ENCODE measurements at regions not wholly inside any gene's neighbourhood (a gene's known extent, or its start where the extent isn't known, plus 50 kb on each side); places are given as distances from the start of the nearest gene placed in this dataset.

DNA sequence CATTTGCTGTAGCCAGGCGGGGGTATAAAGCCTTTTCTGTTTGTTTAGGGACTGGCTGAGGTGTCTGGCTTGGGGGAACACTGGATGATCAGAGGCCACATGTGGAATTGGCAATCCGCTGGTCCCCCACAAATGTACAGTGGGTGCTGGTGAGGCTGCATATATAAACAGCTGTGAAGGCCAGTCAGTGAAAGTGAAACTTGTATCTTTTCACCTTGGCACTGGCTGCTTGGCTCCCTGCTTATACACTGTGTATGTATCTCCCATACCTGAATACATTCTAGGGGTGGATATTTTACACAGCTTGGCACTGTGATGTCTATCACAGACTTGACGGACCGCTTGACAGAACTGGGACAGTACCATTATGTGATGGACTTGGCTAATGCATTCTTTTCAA lies 246.8 kb upstream of the AVPR1A start:
- DNase-seq (ENCODE audit: low read depth), result no peak
- TF ChIP-seq CTCF (IDR thresholded peaks at IDR 0.05; ENCODE audit: control insufficient read depth, extremely low read depth, insufficient read depth), result no peak
- no peak overlapping the region for H3K4me3 ChIP-seq (ENCODE audit: low read depth, low read length)

- no peak for DNase-seq (ENCODE audit: low read depth)
- TF ChIP-seq CTCF (IDR thresholded peaks at IDR 0.05; ENCODE audit: control insufficient read depth, extremely low read depth, insufficient read depth), result no peak
- H3K4me3 ChIP-seq (ENCODE audit: low read depth, low read length), result no peak overlapping the region
These were observed 245.1 kb upstream of the AVPR1A start for GRCh38 chr12:63396135-63396534.

DNA sequence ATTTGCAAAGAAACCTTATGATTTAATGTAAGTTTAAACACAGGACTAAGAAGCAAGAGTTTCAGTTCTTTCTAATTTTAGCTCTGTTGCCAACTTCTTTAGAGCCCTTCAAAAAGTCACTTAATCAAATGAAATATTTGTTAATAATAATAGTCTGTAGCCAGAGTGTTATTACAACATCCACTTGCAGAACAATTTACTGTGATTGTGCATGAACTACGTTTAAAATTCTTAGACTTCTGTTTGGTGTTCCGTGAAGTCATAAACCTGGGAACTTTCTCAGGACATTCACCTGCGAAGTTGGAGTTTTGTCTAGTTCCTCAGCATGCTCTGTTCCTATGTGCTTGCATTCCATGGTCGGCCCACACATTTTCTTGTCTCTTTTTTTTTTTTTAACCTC lies 244.0 kb upstream of the AVPR1A start:
- H3K4me3 ChIP-seq (ENCODE audit: low read depth, low read length), result no peak overlapping the region
- no peak for DNase-seq (ENCODE audit: low read depth)
- TF ChIP-seq CTCF (IDR thresholded peaks at IDR 0.05; ENCODE audit: control insufficient read depth, extremely low read depth, insufficient read depth), result no peak

- DNase-seq (ENCODE audit: low read depth), result no peak
- no peak for TF ChIP-seq CTCF (IDR thresholded peaks at IDR 0.05; ENCODE audit: control insufficient read depth, extremely low read depth, insufficient read depth)
- H3K4me3 ChIP-seq (ENCODE audit: low read depth, low read length), result no peak overlapping the region
These were observed 243.3 kb upstream of the AVPR1A start for GRCh38 chr12:63394349-63394748.

DNA sequence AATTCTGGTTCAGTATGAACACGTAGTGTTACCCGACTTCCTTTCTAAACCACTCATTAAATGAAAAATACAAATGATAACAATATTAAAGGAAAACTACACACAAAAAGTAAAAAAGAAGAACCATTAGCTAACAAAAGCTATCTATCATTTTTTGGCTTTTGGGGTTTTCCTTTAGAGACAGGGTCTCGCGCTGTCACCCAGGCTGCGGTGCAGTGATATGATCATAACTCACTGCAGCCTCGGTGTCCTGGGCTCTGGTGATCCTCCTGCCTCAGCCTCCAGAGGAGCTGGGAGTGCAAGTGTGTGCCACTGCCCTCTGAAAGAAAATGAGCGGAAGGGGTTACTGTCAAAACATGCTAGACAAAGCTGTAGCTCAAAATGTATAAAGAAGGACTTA lies 238.2 kb upstream of the AVPR1A start:
- no peak for DNase-seq (ENCODE audit: low read depth)
- TF ChIP-seq CTCF (IDR thresholded peaks at IDR 0.05; ENCODE audit: control insufficient read depth, extremely low read depth, insufficient read depth), result no peak

DNA sequence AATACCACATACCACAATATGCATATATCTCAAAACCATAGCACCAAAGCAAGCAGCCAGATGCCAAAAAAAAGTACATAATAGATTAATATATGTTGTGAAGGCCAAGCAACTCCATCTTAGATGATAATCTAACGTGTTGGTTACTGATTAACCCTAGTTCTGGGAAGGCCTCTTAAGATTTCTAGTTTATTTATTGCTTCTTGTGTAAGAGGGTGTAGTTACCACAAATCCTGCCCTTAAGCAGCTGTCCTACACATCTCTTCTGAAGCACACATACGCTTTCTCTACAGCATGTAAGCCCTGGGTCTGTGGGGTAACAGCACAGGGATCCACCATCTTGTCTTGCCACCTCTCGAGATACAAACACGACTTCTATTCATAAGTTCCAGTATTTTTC lies 236.8 kb upstream of the AVPR1A start:
- no peak overlapping the region for H3K4me3 ChIP-seq (ENCODE audit: low read depth, low read length)
- DNase-seq (ENCODE audit: low read depth), result no peak
- no peak for TF ChIP-seq CTCF (IDR thresholded peaks at IDR 0.05; ENCODE audit: control insufficient read depth, extremely low read depth, insufficient read depth)

More for the DNA sequence above, 238.2 kb upstream of the AVPR1A start:
- H3K4me3 ChIP-seq (ENCODE audit: low read depth, low read length), result no peak overlapping the region

DNA sequence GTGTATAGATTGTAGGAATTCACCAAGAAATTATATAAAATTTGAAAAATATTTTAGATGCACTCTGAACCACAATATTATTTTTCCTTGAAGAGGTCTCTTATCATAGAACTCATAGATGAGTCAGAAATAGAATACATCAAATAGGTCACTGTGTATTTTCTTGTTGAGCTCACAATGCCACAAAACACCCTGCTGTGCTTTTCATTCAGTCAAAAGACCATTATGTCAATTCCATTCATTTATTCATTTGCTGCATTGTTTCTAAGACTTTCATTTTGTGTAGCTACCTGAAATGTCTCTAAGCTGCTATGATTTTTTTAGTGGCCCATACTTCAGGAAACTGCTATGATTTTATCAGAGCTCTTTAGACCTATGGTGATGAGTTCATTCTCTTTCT lies 231.9 kb upstream of the AVPR1A start:
- TF ChIP-seq CTCF (IDR thresholded peaks at IDR 0.05; ENCODE audit: control insufficient read depth, extremely low read depth, insufficient read depth), result no peak
- DNase-seq (ENCODE audit: low read depth), result no peak
- H3K4me3 ChIP-seq (ENCODE audit: low read depth, low read length), result no peak overlapping the region
